Astrocyte (in vitro differentiated cells and primary cell): ENCODE measurements at regions not wholly inside any gene's neighbourhood (a gene's known extent, or its start where the extent isn't known, plus 50 kb on each side); places are given as distances from the start of the nearest gene placed in this dataset.

Experiments used
- DNase-seq: peaks from one replicate; pipeline ENCODE4 v3.0.0-alpha.2; 2010; ENCODE audit warnings: low read depth
- FAIRE-seq: peaks from 2 replicates; lab custom pipeline; 2011; peaks lifted over from hg19 to GRCh38; lab: Jason Lieb, UNC
- H2AFZ ChIP-seq: 2 replicates; pipeline ENCODE4 v1.6.0; 2012; ENCODE audit warnings: low read depth, low read length, inconsistent platforms
- H3K27ac ChIP-seq: 2 replicates; pipeline ENCODE4 v1.5.1; 2011; ENCODE audit warnings: low read depth, low read length, inconsistent platforms
- H3K27me3 ChIP-seq: 2 replicates; pipeline ENCODE4 v1.6.0; 2011; ENCODE audit warnings: low read length, inconsistent platforms; ENCODE audit not compliant: insufficient read depth
- H3K36me3 ChIP-seq: 2 replicates; pipeline ENCODE4 v1.5.1; 2011; ENCODE audit warnings: low read length, inconsistent platforms; ENCODE audit not compliant: insufficient read depth
- H3K4me1 ChIP-seq: 2 replicates; pipeline ENCODE4 v1.5.1; 2011; ENCODE audit warnings: low read length, inconsistent platforms; ENCODE audit not compliant: insufficient read depth
- H3K4me2 ChIP-seq: 2 replicates; pipeline ENCODE4 v1.6.0; 2012; ENCODE audit warnings: low read length, inconsistent platforms
- H3K4me3 ChIP-seq: 2 replicates; pipeline ENCODE4 v1.5.1; 2011; ENCODE audit warnings: low read depth, mild to moderate bottlenecking, low read length, inconsistent platforms; ENCODE audit not compliant: insufficient read depth
- H3K79me2 ChIP-seq: 2 replicates; pipeline ENCODE4 v1.6.0; 2012; ENCODE audit warnings: mild to moderate bottlenecking, low read length, inconsistent platforms; ENCODE audit not compliant: insufficient read depth
- H3K9ac ChIP-seq: 2 replicates; pipeline ENCODE4 v1.6.0; 2012; ENCODE audit warnings: mild to moderate bottlenecking, low read length, inconsistent platforms
- H3K9me3 ChIP-seq: 2 replicates; pipeline ENCODE4 v1.5.1; 2012; ENCODE audit warnings: low read depth, mild to moderate bottlenecking, low read length, inconsistent platforms; ENCODE audit not compliant: insufficient read depth
- H4K20me1 ChIP-seq: 2 replicates; pipeline ENCODE4 v1.6.0; 2012; ENCODE audit warnings: low read length, inconsistent platforms; ENCODE audit not compliant: insufficient read depth
- H3K27ac Mint-ChIP-seq: one replicate; pipeline ENCODE4 v1.8.0; 2021; ENCODE audit warnings: mild to moderate bottlenecking, mixed read lengths; ENCODE audit not compliant: unreplicated experiment
- H3K27me3 Mint-ChIP-seq: one replicate; pipeline ENCODE4 v1.8.0; 2021; ENCODE audit warnings: low read depth, mixed read lengths; ENCODE audit not compliant: unreplicated experiment
- H3K36me3 Mint-ChIP-seq: one replicate; pipeline ENCODE4 v1.8.0; 2021; ENCODE audit warnings: low read depth, mixed read lengths; ENCODE audit not compliant: unreplicated experiment
- H3K4me1 Mint-ChIP-seq: one replicate; pipeline ENCODE4 v1.8.0; 2021; ENCODE audit warnings: low read depth, mixed read lengths; ENCODE audit not compliant: unreplicated experiment
- H3K4me3 Mint-ChIP-seq: one replicate; pipeline ENCODE4 v1.8.0; 2021; ENCODE audit warnings: mild to moderate bottlenecking, moderate library complexity, mixed read lengths; ENCODE audit not compliant: unreplicated experiment
- H3K9me3 Mint-ChIP-seq: one replicate; pipeline ENCODE4 v1.8.0; 2021; ENCODE audit warnings: mild to moderate bottlenecking, mixed read lengths; ENCODE audit not compliant: unreplicated experiment
- EZH2 ChIP-seq: IDR thresholded peaks from 2 replicates; pipeline ENCODE4 v1.6.1; 2012; ENCODE audit warnings: mild to moderate bottlenecking, low read length, inconsistent platforms; ENCODE audit not compliant: insufficient read depth
- TF ChIP-seq, protein P1 (sequence below): IDR thresholded peaks from 2 replicates; pipeline ENCODE4 v1.5.1; 2011; ENCODE audit warnings: low read depth, mild to moderate bottlenecking, inconsistent platforms, low read length, moderate library complexity; ENCODE audit not compliant: insufficient read depth

DNA sequence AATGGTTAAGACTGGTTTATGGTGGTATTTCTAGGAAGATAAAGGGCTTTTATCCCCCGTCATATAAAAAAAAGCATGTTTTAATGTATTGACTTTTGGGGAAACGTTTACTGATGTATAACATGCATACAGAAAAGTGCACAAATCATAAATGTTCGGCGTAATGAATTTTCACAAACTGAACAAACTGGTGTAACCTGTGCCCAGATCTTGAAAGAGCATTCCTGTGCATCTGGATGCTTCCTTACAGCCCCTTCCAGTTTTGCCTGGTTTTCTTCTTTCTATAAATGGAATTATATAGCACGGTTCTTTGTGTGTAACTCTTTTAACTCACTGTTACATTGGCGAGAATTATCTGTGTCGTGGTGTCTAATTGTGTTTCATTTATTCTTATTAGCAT, 693.8 kb upstream of the TBX3 start:
- Mint-ChIP-seq H3K27me3 (peaks cover 47% of the 10 kb centered on the region), H3K36me3 (no peaks in the 10 kb centered on the region), H3K27ac (no peak overlapping the region), H3K9me3 (peaks cover 3% of the 10 kb centered on the region), H3K4me1 (peaks cover 11% of the 10 kb centered on the region), H3K4me3 (no peak overlapping the region)
- no peak overlapping the region for H3K4me2 ChIP-seq
- no peaks in the 10 kb centered on the region for H3K27me3 ChIP-seq
- H3K4me3 ChIP-seq: no peak overlapping the region
- H3K9ac ChIP-seq: no peak overlapping the region
- FAIRE-seq (no peak), DNase-seq (no peak)
- peaks cover 11% of the 10 kb centered on the region for H3K4me1 ChIP-seq
- no peaks in the 10 kb centered on the region for H3K9me3 ChIP-seq
- H4K20me1 ChIP-seq: no peaks in the 10 kb centered on the region
- H3K36me3 ChIP-seq: no peaks in the 10 kb centered on the region
- no peaks in the 10 kb centered on the region for H3K79me2 ChIP-seq
- TF ChIP-seq EZH2: no peak
- TF ChIP-seq, protein P1, sequence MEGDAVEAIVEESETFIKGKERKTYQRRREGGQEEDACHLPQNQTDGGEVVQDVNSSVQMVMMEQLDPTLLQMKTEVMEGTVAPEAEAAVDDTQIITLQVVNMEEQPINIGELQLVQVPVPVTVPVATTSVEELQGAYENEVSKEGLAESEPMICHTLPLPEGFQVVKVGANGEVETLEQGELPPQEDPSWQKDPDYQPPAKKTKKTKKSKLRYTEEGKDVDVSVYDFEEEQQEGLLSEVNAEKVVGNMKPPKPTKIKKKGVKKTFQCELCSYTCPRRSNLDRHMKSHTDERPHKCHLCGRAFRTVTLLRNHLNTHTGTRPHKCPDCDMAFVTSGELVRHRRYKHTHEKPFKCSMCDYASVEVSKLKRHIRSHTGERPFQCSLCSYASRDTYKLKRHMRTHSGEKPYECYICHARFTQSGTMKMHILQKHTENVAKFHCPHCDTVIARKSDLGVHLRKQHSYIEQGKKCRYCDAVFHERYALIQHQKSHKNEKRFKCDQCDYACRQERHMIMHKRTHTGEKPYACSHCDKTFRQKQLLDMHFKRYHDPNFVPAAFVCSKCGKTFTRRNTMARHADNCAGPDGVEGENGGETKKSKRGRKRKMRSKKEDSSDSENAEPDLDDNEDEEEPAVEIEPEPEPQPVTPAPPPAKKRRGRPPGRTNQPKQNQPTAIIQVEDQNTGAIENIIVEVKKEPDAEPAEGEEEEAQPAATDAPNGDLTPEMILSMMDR: no peak
- H2AFZ ChIP-seq: no peak overlapping the region
- H3K27ac ChIP-seq: no peak overlapping the region

DNA sequence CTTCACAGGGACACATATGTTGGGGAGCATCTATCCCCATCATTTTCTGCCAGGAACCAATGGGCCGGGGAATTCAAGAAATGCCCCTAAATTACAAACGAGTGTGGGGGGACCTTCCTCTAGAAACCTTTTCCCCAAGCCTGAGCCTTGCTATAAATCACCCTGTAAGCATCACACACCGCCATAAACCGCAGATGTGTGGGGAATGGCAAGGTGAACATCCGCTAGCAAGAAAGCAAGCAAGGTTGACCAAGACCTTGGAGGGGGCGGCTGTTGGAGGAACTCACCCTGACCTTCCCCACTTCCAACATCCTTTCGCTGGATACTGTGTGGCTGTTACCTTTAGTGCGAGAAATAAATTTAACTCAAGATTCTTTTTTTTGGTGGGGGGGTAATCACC, 693.3 kb upstream of the TBX3 start:
- FAIRE-seq (no peak), DNase-seq (no peak)
- H3K27ac Mint-ChIP-seq: peak overlapping the region; percentile 15
- H2AFZ ChIP-seq: no peak overlapping the region
- H3K36me3 Mint-ChIP-seq: no peaks in the 10 kb centered on the region
- no peak for TF ChIP-seq EZH2
- TF ChIP-seq, protein P1: no peak
- H3K9ac ChIP-seq: no peak overlapping the region
- no peaks in the 10 kb centered on the region for H3K9me3 ChIP-seq
- H3K4me2 ChIP-seq: no peak overlapping the region
- no peaks in the 10 kb centered on the region for H3K79me2 ChIP-seq
- no peak overlapping the region for H3K27ac ChIP-seq
- peaks cover 42% of the 10 kb centered on the region for H3K27me3 Mint-ChIP-seq
- H3K4me3 Mint-ChIP-seq: no peak overlapping the region
- H3K36me3 ChIP-seq: no peaks in the 10 kb centered on the region
- H3K9me3 Mint-ChIP-seq: peaks cover 6% of the 10 kb centered on the region
- H3K4me1 ChIP-seq: peaks cover 11% of the 10 kb centered on the region
- no peak overlapping the region for H3K4me3 ChIP-seq
- peaks cover 11% of the 10 kb centered on the region for H3K4me1 Mint-ChIP-seq
- no peaks in the 10 kb centered on the region for H4K20me1 ChIP-seq
- no peaks in the 10 kb centered on the region for H3K27me3 ChIP-seq

DNA sequence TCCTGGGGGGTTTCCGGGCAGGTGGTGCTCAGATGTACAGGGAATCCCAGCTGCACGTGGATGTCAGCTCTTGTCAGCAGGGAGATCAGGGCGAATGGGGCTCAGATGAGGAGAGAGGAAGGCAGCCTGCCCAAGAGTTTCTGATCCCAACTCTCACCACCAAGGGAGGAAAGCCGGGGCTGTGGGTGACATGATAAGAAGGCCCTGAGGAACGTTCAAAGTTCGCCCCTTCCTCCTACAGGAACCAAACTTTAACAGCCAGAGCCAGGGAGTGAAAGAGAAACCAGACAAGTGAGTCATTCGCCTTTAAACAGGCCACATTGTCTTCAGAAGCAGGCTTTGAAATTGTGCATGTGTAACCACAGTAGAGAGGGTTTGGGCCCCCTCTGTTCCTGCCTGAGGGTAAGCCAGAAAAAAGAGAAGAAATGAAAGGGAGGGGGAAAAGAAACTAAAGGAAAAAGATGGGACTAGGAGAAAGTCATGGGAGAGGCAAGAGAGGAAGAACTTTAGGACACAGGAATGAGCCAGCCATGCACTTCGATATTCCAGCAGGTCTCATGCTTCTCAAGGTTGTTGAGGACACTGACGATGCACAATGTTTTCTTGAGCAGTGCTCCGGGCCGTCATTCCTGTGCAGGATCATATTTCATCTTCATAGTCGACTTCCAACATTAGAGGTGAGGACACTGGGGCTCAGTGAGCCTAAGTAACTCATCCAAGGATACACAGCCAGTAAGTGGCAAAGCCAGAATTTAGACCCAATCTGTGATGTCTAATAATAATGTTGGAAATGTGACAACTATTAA, 691.4 kb upstream of the TBX3 start:
- Histone ChIP-seq H3K79me2 (no peaks in the 10 kb centered on the region), H3K9me3 (no peaks in the 10 kb centered on the region), H3K4me1 (peaks cover 11% of the 10 kb centered on the region), H3K27me3 (no peaks in the 10 kb centered on the region), H3K4me3 (no peak overlapping the region), H3K9ac (peak overlapping the region; percentile 26), H3K27ac (peak overlapping the region; percentile 40), H3K36me3 (no peaks in the 10 kb centered on the region), H3K4me2 (peak overlapping the region; percentile 75), H2AFZ (peak overlapping the region; percentile 75), H4K20me1 (no peaks in the 10 kb centered on the region)
- peak; percentile 81 for DNase-seq
- Mint-ChIP-seq H3K27me3 (peaks cover 26% of the 10 kb centered on the region), H3K9me3 (peaks cover 6% of the 10 kb centered on the region), H3K4me3 (no peak overlapping the region), H3K4me1 (peaks cover 13% of the 10 kb centered on the region), H3K36me3 (no peaks in the 10 kb centered on the region), H3K27ac (peak overlapping the region; percentile 93)
- no peak for FAIRE-seq
- TF ChIP-seq, protein P1: no peak
- TF ChIP-seq EZH2: no peak
